SK-N-DZ (cell line): ENCODE measurements at regions not wholly inside any gene's neighbourhood (a gene's known extent, or its start where the extent isn't known, plus 50 kb on each side); places are given as distances from the start of the nearest gene placed in this dataset.

Experiments used
- DNase-seq: peaks from one replicate; pipeline ENCODE4 v3.0.0-alpha.2; 2015; ENCODE audit warnings: low spot score

DNA sequence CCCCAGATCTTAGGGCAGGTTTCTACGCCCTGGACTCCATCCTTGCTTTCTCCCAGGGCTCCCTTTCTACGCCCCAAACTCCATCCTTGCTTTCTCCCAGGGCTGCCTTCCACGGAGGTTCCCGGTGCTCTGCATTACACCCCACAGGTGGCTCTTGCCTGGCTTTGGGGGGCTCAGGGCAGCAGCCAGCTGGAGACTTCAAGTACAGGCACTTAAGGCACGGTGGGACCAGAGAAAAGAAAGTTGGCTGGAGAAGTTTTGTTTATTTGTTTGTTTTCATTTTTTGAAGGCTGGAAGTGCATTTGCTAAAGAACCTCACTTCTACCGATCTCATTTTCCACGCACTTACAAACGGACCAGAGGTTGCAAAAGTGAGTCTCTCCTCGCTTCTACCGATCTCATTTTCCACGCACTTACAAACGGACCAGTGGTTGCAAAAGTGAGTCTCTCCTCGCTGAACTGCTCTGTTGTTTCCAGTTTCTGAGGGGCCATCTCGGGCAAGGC is 103.8 kb upstream of the MED13L start:
- DNase-seq, result no peak

DNA sequence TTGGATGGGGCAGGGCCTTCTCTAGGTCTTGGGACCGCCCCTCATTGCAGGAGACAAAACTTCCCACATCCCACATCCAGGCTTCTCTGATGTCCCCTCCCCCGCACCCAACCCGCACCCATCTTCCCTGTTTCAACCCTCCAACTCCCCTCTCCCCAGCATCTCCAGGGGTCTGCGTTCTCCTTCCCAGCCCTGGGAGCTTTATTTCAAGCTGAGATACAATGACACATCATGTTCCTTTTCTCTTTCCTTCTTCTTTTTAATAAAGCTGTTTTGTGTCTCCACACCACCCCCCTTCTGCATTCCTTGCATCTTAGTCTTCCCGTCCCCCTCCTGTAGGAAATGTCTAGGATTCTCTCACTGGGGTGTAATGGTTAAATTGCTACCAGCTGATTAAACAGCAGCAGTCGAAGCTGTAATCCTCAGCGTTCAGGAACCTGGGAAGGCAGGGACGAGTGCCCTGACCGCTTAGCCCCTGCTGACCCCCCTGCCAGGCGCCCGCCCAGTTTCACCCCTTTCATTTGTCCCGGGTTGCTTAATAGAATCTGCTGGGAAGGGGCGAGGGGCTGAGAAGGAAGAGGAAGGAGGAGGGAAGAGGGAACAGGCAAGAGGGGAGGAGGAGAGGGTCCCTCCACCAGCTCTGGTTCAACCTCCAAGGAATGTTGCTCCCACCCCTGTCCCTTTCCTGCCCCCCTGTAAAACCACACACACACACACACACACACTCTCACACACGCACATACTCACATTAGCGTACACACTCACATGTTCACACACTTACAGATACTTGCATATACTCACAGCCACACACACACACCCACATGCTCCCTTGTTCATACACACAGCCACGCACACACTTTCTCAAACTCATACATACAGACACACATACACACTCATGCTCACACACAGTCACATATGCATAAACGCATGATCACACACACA is 104.5 kb upstream of the MED13L start:
- DNase-seq, result no peak

DNA sequence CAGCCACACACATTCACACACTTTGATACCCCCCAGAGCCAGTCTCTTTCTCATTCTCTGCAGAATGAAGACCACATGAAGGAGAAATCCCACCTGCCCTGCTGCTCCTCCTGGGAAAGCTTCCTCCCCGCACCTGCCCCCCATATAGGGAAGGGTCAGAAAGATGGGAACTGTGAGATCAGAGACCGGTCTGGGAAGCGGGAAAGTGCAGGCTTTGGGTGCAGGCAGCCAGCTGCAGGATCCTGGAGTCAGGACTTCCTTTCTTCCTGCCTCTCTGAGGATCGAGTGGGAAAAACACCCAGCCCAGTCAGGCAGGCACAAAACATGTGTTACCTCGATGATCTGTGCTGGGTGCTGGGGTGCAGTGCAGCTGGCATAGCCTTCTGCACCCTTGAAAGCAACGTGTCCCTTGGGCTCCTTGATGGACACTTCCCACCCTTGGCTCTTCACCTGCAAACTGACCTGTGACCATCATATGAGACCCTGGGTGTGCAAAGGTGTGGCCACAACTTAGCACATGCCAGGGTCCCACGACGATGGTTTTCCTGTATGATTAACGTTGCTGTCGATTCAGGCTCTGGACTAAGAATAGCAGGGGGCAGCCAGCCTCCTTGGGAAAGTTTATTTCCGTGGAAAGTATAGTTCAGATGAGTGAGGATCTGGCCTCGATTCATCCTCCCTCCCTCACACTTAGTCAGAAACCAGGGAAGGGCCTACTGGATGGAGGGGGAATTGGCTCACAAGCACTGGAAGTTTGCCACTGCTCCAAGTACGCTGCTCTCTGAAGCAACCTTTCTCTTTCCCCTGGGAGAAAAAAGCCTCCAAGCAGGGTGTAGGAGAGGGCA is 105.4 kb upstream of the MED13L start:
- no peak for DNase-seq

DNA sequence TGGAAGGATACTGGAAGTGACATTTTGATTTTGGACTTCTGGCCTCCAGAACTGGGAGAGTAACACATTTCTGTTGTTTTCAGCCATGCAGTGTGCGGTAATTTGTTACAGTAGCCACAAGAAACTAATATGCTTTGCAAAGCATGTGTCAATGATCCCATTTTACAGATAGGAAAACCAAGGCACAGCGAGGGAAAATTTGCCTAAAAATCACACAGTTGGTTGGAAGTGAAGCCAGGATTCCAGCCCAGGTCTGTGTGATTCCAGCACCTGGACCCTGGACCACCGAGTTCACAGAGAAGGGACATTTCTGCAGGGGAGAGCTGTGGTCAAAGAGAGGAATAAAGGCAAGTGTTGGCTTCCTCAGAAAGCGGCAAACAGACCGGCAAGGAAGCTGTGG is 106.7 kb upstream of the MED13L start:
- no peak for DNase-seq

DNA sequence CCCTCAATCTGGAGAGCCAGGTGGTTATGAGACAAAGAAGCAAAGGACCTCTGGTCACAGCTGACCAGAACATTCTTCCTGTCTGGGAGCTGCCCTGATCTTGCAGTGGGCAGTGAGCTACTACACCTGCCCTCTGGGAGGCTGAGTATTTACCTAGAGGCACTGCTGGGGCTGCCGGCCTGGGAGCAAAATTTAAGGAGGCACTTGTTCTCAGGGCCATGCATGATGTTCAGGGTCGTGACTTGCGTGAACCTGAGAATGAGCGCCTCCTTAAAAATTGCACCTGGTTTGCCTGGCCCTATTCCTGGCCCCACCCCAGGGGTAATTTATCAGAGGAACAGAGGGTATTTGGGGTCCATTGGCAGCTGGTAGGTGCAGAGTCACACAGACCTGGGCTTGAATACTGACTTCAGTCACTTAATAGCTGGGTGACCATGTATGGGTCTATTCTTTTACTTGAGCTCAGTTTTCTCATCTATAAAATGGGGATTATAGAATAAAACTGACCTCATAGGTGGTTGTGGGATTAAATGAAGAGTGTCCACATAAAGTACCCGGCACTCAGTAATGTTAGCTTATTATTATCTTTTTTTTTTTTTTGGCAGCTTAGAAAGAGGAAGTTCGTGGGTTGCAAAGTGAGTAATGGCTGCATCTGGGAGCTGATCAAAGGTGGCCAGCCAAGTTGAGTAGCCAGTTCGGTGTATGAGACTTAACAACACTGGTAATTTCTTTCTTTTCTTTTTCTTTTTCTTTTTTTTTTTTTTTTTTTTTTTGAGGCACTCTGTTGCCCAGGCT is 107.4 kb upstream of the MED13L start:
- DNase-seq, result no peak

DNA sequence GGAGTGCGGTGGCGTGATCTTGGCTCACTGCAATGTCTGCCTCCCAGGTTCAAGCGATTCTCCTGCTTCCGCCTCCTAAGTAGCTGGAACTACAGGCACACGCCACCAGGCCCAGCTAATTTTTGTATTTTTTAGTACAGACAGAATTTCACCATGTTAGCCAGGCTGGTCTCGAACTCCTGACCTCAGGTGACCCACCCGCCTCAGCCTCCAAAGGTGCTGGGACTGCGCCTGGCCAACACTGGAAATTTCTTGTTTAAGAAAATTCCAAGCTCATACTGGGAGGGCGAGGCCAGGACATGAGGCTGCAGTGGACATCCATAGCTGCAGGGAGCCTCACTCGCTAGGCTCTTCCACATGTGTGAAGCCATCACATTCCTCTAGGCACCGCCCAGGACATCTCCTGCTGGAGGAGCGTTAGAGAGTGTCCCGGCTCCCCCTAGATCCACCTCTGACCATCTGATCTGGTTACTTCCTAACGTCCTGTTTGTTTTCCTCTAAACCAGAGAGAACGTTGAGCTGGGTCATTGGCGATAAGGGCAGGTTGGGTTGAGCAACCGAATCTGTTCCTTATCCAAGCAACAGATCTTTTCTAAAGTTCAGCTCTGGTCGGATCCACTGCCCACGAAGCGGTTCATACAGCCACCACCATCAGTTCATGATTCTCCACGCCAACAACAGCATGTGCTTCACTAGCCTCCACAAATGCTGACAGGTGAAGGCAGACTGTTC is 108.2 kb upstream of the MED13L start:
- DNase-seq, result no peak

DNA sequence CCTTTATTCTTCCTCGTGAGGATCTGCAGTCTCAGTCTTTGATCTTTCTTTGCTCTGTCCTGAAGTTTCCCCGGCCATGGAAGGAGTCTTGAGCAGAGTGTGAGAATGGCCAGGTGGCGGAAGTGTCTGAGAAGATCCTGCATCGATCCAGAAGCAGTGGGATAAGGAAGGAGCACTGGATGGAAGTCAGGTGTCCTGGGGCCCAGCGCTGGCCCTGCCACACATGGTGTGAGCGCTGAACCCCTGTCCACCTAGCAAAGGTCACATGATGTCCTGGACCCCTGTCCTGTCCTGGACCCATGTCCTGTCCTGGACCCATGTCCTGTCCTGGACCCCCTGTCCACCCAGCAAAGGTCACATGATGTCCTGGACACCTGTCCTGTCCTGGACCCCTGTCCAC is 111.8 kb upstream of the MED13L start:
- DNase-seq, result no peak

DNA sequence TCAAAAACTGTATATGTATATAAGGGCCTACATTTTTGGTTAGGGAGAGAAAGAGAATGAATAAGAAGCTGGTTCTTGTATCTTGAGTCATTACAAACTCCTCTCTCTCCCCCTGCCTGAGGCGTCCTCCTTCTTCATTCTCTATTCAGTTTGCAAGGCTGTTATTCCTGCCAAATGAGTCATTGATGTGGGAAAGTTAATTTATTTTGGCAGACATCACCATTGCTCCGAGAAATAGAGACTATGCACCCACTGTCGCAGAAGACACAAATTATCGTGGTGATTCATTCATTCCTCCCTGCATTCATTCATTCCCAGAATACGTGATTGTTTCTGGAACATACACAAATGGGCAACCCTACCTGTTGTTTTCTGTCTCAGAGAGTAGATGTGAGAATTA is 112.5 kb upstream of the MED13L start:
- no peak for DNase-seq

DNA sequence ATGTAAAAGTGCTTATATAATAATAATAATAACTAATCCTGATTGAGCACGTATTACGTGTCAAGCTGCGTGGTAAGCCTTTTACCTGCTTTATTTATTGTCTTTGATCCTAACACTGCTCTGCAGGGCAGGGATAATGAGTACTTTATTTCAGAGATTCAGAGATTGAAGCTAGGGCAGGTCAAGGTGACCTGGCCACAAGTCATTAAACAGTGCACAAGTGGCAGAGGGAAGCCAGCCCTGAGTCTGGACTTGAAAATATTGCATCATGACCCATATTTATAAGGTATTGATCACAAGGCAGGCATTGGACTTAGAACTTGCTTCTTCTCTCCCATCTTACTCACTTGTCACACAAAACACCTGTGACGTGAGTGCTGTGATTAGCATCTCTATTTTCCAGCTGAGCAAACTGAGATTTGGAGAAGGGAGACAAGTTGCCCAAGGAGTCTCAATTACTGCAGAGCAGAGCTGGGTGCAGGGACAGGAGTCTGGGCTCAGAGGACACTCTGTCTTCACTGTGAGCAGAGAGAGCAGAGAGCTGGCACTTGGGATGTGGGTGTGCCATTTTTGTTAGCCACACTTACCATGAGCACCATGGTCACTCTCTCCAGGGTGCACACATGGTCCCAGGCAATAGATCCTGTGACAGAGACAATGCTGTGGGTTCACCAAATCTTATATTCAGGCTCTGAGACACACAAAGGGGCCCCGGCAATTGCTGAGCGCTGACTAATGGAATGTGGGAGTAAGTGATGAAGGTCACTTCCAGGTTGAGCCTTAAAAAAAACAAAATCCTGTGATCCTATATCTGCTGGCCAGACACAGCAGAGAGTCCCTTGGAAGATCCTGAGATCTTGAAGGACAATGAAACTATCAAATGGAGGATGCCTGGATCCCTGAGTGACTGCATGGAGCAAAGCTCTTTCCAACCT is 113.2 kb upstream of the MED13L start:
- DNase-seq, result no peak

DNA sequence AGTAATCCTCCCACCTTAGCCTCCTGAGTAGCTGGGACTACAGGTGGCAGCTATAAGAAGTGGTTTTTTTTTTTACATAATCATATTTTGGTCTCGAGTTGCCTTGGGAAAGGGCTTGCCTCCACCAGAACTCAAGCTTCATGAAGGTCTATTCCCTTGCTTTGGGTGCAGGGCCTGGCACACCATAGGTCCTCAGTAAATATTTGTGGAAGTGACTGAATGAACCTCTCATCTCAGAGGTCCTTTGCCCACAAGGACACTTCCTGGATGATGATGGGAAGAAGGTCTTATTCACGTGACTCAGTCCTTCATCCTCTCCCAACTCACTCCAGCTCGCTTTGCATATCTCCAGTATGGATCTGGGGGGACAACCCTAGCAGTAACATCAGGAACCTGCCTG is 114.0 kb upstream of the MED13L start:
- DNase-seq, result no peak

DNA sequence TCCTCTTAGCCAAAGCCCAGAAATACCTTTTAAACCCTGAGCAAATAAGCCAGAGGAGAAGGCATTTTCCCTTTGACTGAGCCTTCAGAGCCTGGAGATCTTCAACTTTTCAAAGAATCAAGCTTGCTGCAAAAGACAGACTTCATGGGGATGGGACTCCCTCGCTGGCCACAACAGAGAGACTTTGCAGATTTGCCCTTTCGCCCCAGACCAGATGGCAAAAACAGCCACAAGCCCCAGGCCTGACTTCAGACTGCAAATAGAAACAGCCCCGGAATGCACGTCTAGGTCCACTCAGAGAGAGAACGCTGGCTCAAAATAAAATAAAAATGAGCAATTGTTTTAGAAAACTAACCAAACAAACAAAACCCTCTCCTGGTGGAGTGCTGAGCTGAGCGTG is 114.6 kb upstream of the MED13L start:
- no peak for DNase-seq

DNA sequence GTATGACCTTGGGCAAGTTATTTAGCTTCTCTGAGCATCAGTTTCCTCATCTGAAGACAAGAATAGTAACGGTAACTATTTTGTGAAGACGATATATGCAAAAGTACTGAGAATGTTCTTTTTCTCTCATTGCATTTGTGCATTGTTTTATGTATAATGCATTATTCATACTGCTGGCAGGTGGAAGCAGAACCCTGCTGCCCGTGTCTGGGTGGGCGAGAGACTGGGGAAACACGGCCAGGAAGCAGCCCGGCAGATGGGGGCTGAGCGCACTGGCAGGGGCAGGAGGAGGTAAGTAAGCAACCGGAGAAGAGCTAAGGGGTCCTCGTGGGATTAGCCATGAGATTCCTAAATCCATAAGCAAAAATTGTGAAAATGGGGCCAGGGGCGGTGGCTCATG is 115.8 kb upstream of the MED13L start:
- no peak for DNase-seq

DNA sequence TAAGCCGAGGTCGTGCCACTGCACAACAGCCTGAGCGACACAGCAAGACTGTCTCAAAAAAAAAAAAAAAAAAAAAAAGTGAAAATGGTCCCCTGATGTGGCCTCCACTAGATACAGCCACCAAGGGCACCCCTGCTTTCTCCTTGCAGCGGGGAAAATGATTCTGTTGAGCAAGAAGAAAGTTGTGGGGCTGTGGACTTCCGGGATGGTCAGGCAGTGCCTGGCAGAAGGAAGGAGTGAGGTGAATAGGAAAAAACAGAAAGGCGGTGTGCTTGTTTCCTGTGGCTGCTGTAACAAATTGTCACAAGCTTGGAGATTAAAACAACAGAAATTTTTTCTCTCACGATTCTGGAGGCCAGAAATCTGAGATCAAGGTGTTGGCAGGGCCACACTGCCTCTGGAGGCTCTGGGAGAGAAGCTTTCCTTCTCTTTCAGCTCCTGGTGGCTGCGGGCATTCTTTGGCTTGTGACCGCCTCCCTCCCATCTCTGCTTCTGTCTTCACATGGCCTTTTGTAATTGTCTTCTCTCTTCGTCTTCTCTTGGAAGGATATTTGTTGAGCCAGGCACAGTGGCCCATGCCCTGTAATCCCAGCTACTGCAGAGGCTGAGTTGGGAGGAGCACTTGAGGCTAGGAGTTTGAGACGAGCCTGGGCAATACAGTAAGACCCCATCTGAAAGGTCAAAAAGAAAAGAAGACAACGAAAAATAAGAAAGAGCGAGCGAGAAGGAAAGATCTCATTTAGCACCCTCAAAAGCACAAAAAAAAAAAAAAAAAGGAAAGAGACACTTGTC is 116.6 kb upstream of the MED13L start:
- DNase-seq, result no peak

DNA sequence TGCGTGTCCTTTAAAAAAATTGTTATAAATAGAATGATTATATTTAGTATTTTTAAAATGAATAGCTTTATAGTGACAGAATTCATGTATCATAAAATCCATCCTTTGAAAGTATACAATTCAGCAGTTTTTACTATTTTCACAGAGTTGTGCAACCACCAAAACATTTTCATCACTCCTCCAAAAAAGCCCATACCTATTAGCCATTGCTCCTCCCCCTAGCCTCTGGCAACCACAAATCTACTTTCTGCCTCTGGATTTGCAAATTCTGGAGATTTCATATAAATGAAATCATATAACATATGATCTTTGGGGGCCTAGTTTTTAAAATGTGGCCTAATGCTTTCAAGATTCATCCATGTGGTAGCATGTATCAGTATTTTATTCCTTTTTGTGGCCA is 117.9 kb upstream of the MED13L start:
- no peak for DNase-seq

DNA sequence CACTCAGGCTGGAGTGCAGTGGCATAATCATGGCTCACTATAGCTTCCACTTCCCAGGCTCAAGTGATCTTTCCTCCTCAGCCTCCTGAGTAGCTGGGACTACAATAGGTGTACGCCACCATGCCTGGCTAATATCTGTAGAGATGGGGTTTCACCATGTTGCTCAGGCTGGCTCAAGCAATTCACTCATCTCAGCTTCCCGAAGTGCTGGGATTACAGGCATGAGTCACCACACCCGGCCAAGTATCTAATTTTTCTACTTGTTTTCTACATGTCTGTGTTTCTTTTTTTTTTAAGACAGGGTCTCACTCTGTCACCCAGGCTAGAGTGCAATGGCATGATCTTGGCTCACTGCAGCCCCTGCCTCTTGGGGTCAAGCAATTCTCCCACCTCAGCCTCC is 119.7 kb upstream of the MED13L start:
- no peak for DNase-seq

DNA sequence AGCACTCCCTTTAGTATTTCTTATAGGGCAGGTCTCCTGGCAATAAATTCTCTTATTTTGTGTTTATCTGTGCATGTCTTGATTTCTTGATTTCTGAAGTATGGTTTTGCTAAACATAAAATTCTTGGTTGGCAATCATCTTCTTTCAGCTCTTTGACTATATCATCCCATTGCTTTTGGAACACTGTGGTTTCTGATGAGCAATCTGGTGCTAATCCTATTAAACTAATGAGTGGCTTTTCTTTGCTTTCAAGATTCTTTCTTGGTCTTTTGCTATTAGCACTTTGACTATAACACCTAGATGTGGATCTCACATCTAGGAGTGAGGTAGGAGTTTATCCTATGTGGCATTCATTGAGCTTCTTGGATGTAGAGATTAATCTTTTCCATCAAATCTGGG is 120.7 kb upstream of the MED13L start:
- no peak for DNase-seq

DNA sequence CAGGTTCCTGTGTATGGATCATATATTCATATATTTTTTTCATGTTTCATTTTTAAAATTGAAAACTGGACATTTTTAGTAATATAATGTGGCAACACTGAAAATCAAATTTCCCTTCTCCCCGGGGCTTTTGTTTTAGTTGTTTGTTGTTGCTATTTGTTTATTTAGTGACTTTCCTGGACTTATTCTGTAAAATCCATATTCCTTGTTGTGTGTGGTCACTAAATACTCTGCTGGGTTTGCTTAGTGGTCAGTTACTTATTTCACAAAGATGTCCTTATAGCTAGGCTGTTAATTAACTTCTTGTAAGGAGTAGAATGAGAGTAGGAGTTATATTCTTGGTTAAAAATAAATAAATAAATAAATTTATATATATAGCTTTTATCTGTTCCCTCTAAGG is 121.6 kb upstream of the MED13L start:
- no peak for DNase-seq

DNA sequence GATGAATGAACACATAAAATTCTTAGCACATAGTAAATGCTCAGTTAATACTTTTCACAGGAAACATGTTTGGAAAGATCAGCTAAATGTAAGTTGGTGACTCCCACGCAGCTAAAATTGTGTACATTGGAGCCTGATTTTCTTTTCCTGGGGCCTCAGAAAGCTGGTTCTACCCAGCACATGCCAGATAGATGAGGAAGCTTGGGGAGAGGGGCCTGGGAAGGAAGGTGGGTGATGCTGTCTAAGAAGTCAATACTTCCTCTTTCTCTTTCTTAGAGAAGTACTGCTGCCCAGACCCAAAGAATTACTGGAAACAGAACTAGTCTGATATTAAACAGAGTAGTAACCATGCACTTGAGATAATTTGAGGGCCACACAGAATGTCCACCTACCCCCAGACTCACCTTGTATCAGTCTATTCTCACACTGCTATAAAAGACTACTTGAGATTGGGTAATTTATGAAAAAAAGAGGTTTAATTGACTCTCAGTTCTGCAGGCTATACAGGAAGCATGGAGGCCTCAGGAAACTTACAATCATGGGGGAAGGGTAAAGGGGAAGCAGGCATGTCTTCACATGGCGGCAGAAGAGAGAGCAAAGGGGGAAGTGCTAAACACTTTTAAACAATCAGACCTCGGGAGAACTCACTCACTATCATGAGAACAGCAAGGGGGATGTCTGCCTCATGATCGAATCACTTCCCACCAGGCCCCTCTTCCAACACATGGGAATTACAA is 123.3 kb upstream of the MED13L start:
- no peak for DNase-seq
